ENCODE measurements at regions not wholly inside any gene's neighbourhood (a gene's known extent, or its start where the extent isn't known, plus 50 kb on each side); places are given as distances from the start of the nearest gene placed in this dataset.
"Not testable (repeated sequence)": the region's sequence is repeated elsewhere in the genome, so short reads cannot be mapped to it uniquely, and the experiment has no call there.

DNA sequence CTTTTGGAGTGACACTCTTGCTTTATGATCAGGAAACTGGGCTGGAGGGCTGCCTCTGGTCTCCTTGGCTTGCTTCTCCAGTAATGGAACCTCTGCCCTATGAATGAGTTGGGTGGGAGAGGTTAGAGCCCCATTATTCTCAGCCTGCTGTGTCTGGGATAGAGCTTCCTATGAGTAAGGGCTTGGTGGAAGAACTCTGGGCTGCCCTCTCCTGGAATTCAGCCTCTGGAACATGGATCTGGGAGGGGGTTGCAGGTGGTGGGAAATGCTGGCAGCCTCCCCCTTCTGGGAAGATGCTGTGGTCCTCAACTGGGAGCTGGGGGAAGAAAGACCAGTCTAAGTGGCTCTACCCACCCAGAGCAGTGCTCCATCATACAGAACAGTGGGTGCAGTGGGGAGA lies 81.8 kb upstream of the SYN3 start:
- no peak for TF ChIP-seq EP300 (IDR thresholded peaks at IDR 0.05)
- TF ChIP-seq, protein P1, sequence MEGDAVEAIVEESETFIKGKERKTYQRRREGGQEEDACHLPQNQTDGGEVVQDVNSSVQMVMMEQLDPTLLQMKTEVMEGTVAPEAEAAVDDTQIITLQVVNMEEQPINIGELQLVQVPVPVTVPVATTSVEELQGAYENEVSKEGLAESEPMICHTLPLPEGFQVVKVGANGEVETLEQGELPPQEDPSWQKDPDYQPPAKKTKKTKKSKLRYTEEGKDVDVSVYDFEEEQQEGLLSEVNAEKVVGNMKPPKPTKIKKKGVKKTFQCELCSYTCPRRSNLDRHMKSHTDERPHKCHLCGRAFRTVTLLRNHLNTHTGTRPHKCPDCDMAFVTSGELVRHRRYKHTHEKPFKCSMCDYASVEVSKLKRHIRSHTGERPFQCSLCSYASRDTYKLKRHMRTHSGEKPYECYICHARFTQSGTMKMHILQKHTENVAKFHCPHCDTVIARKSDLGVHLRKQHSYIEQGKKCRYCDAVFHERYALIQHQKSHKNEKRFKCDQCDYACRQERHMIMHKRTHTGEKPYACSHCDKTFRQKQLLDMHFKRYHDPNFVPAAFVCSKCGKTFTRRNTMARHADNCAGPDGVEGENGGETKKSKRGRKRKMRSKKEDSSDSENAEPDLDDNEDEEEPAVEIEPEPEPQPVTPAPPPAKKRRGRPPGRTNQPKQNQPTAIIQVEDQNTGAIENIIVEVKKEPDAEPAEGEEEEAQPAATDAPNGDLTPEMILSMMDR (IDR thresholded peaks at IDR 0.05): no peak
- no peak for DNase-seq
- intact Hi-C loops (cut with DNase I): loop anchor here in 1 of 4 donors (10.0 kb wide), 1 partner anchor 55 kb away; no protein-coding TSS in a partner anchor
- Histone ChIP-seq H3K27ac (no peak overlapping the region), H3K4me1 (ENCODE audit: insufficient read depth) (no peaks in the 10 kb centered on the region), H3K4me3 (no peak overlapping the region), H3K36me3 (no peaks in the 10 kb centered on the region), H3K9me3 (peaks cover 0 to 3% of the 10 kb centered on the region in 2 donors), H3K27me3 (no peaks in the 10 kb centered on the region)

DNA sequence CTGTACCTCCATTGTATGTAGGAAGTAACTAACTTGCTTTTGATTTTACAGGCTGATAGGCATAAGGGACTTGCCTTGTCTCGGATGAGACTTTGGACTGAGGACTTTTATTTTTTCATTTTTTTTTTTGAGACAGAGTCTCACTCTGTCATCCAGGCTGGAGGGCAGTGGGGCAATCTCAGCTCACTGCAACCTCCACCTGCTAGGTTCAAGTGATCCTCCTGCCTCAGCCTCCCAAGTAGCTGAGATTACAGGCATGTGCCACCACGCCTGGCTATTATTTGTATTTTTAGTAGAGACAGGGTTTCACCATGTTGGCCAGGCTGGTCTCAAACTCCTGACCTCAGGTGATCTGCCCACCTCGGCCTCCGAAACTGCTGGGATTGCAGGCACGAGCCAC lies 80.2 kb upstream of the SYN3 start:
- not testable (repeated sequence) for H3K4me3 ChIP-seq; H3K27me3 ChIP-seq; H3K9me3 ChIP-seq; H3K36me3 ChIP-seq; H3K27ac ChIP-seq; DNase-seq; H3K4me1 ChIP-seq (ENCODE audit: insufficient read depth)
- 47 to 70% (median 60%) methylated on average over 5 of the region's 5 CpGs for WGBS, 3 donors
- intact Hi-C loops (cut with DNase I): loop anchor here in 1 of 4 donors (10.0 kb wide), 1 partner anchor 56 kb away; no protein-coding TSS in a partner anchor

DNA sequence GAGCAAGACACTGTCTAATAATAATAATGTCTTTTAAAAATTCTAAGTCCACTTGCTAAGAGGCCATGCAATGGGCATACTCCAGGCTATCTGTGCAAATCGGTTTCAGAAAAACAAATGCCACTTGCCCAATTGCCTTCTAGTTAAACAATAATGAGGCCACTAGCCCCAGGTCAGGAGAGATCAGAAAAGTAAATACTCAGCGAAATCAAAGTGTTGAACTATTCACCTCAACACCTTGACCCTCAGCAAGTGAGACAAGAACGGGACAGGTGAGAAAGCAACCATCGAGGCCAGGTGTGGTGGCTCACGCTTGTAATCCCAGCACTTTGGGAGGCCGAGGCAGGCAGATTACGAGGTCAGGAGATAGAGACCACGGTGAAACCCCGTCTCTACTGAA lies 72.3 kb upstream of the SYN3 start:
- WGBS, 3 donors: 83 to 87% (median 86%) methylated on average over 9 of the region's 9 CpGs
- intact Hi-C loops (cut with DNase I): loop anchor here in 1 of 4 donors (10.0 kb wide), 1 partner anchor 64 kb away; no protein-coding TSS in a partner anchor
- no peaks in the 10 kb centered on the region for H3K9me3 ChIP-seq
- H3K36me3 ChIP-seq: no peaks in the 10 kb centered on the region
- H3K27ac ChIP-seq: no peak overlapping the region
- TF ChIP-seq, protein P1 (IDR thresholded peaks at IDR 0.05): no peak
- TF ChIP-seq EP300 (IDR thresholded peaks at IDR 0.05) (no peak), POLR2A (IDR thresholded peaks at IDR 0.05) (no peak)
- H3K4me3 ChIP-seq: no peak overlapping the region
- no peak for DNase-seq
- no peaks in the 10 kb centered on the region for H3K27me3 ChIP-seq
- H3K4me1 ChIP-seq (ENCODE audit: insufficient read depth): no peaks in the 10 kb centered on the region

DNA sequence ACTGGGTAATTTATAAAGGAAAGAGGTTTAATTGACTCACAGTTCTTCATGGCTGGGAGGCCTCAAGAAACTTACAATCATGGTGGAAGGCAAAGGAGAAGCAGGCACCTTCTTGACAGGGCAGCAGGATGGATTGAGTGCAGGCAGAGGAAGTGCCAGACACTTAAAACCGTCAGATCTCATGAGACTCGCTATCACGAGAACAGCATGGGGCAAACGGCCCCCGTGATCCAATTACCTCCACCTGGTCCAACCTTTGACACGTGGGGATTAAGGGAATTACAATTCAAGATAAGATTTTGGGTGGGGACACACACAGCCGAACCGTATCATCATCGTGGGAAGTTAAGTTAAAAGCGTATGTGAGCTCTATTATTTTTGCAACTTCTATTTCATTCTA lies 71.4 kb upstream of the SYN3 start:
- Histone ChIP-seq H3K27ac (no peak overlapping the region), H3K36me3 (no peaks in the 10 kb centered on the region), H3K9me3 (no peaks in the 10 kb centered on the region), H3K4me3 (no peak overlapping the region), H3K4me1 (ENCODE audit: insufficient read depth) (no peaks in the 10 kb centered on the region), H3K27me3 (no peaks in the 10 kb centered on the region)
- WGBS, 3 donors: 50 to 61% (median 52%) methylated on average over 10 of the region's 10 CpGs
- no peak for DNase-seq
- intact Hi-C loops (cut with DNase I): loop anchor here in 1 of 4 donors (10.0 kb wide), 1 partner anchor 65 kb away; no protein-coding TSS in a partner anchor
- TF ChIP-seq POLR2A (IDR thresholded peaks at IDR 0.05) (no peak), EP300 (IDR thresholded peaks at IDR 0.05) (no peak)
- TF ChIP-seq, protein P1 (IDR thresholded peaks at IDR 0.05): no peak

DNA sequence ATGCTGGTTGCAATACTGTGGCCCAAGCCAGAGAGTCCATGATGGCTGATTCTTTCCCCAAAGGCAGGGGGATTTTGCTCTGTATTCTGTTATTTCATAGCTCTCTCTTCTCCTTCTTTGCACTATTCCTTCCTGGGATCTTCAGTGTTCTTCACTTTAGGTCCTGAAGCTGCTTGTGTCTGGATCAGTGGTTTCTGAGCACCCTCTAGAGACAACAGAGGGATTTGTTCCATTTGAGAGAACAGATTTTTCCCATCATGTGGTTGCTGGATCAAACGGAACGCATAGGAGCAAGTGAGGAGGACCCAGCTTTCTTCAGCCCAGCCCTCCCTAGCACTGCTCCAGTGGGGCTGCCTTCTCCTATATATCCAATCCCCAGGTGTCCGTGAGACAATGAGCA lies 68.7 kb upstream of the SYN3 start:
- WGBS, 3 donors: 5 to 9% (median 9%) methylated on average over 3 of the region's 3 CpGs
- Histone ChIP-seq H3K27me3 (no peaks in the 10 kb centered on the region), H3K4me1 (ENCODE audit: insufficient read depth) (no peaks in the 10 kb centered on the region), H3K36me3 (no peaks in the 10 kb centered on the region), H3K4me3 (no peak overlapping the region), H3K9me3 (no peaks in the 10 kb centered on the region), H3K27ac (no peak overlapping the region)
- no peak for DNase-seq
- TF ChIP-seq, protein P1 (IDR thresholded peaks at IDR 0.05): no peak
- TF ChIP-seq EP300 (IDR thresholded peaks at IDR 0.05) (no peak), POLR2A (IDR thresholded peaks at IDR 0.05) (no peak)
- intact Hi-C loops (cut with DNase I): no loop called here

All from ovary (tissue), 7 donors.